ENCODE measurements at regions not wholly inside any gene's neighbourhood (a gene's known extent, or its start where the extent isn't known, plus 50 kb on each side); places are given as distances from the start of the nearest gene placed in this dataset.

GRCh38 chr10:106338486-106338885, 826.0 kb downstream of the SORCS1 start:
- Histone ChIP-seq H3K36me3 (replicated peaks in 1 of 2) (no peaks in the 10 kb centered on the region), H3K27me3 (no peaks in the 10 kb centered on the region), H3K9me3 (replicated peaks in 1 of 3) (no peaks in the 10 kb centered on the region), H3K4me3 (no peak overlapping the region), H3K27ac (no peak overlapping the region), H3K4me1 (replicated peaks in 1 of 2) (no peaks in the 10 kb centered on the region)
- WGBS, 4 donors: 26 to 45% (median 31%) methylated on average over 2 of the region's 2 CpGs
- intact Hi-C loops (cut with DNase I): no loop called here
- no peak for TF ChIP-seq CTCF (IDR thresholded peaks at IDR 0.05)
- no peak for TF ChIP-seq POLR2A (IDR thresholded peaks at IDR 0.05)
- no peak for DNase-seq

DNA sequence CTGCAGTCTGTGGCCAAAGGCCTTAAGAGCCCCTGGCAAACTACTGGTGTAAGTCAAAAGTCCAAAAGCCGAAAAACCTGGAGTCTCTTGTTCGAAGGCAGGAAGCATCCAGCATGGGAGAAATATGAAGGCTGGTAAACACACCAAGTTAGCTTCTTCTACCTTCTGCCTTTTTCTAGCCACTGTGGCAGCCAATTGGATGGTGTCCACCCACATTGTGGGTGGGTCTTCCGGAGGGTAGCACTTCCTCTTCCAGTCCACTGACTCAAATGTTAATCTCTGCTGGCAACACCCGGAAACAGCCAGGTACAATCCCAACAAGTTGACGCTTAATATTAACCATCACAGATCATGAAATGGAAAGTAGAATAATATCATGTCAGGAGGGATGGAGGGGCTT, 827.6 kb downstream of the SORCS1 start:
- 90 to 94% (median 93%) methylated on average over 5 of the region's 5 CpGs for WGBS, 4 donors
- Histone ChIP-seq H3K27ac (no peak overlapping the region), H3K4me1 (replicated peaks in 1 of 2) (no peaks in the 10 kb centered on the region), H3K4me3 (no peak overlapping the region), H3K27me3 (no peaks in the 10 kb centered on the region), H3K36me3 (replicated peaks in 1 of 2) (no peaks in the 10 kb centered on the region), H3K9me3 (replicated peaks in 1 of 3) (no peaks in the 10 kb centered on the region)
- no peak for DNase-seq
- intact Hi-C loops (cut with DNase I): no loop called here
- TF ChIP-seq CTCF (IDR thresholded peaks at IDR 0.05): no peak

DNA sequence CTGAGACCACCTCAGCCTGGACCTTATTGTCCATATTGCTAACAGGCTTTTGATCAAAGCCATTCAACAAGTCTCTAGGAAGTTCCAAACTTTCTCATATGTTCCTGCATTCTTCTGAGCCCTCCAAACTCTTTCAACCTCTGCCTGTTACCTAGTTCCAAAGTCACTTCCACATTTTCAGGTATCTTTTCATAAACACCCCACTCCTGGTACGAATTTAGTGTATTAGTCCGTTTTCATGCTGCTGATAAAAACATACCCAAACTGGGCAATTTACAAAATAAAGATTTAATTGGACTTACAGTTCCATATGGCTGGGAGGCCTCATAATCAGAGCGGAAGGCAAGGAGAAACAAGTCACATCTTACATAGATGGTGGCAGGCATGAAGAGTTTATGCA, 836.8 kb downstream of the SORCS1 start:
- DNase-seq: no peak
- H3K27ac ChIP-seq: no peak overlapping the region
- H3K4me3 ChIP-seq: no peak overlapping the region
- H3K27me3 ChIP-seq: no peaks in the 10 kb centered on the region
- peaks cover 0 to 11% (median 0%) of the 10 kb centered on the region in 3 donors for H3K9me3 ChIP-seq (replicated peaks in 1 of 3)
- intact Hi-C loops (cut with DNase I): no loop called here
- H3K36me3 ChIP-seq (replicated peaks in 1 of 2): no peaks in the 10 kb centered on the region
- WGBS, 4 donors: 79 to 80% (median 80%) methylated on average over 3 of the region's 3 CpGs
- TF ChIP-seq POLR2A (IDR thresholded peaks at IDR 0.05) (no peak), CTCF (IDR thresholded peaks at IDR 0.05) (no peak)
- H3K4me1 ChIP-seq (replicated peaks in 1 of 2): no peaks in the 10 kb centered on the region

- Histone ChIP-seq H3K27ac (no peak overlapping the region), H3K9me3 (replicated peaks in 1 of 3) (no peaks in the 10 kb centered on the region), H3K4me1 (replicated peaks in 1 of 2) (no peaks in the 10 kb centered on the region), H3K4me3 (no peak overlapping the region), H3K36me3 (replicated peaks in 1 of 2) (no peaks in the 10 kb centered on the region), H3K27me3 (no peaks in the 10 kb centered on the region)
- WGBS, 4 donors: 80 to 87% (median 84%) methylated on average over 1 to 3 of the region's 3 CpGs
- intact Hi-C loops (cut with DNase I): no loop called here
- no peak for DNase-seq
- TF ChIP-seq POLR2A (IDR thresholded peaks at IDR 0.05): no peak
- TF ChIP-seq CTCF (IDR thresholded peaks at IDR 0.05): no peak
Observed at GRCh38 chr10:106320876-106321275, 843.6 kb downstream of the SORCS1 start.

All from adrenal gland (tissue), 9 donors.